ENCODE measurements at regions not wholly inside any gene's neighbourhood (a gene's known extent, or its start where the extent isn't known, plus 50 kb on each side); places are given as distances from the start of the nearest gene placed in this dataset.
A peak's percentile ranks its signal among the peaks of the same experiment; 100 is the strongest.
"Not testable (repeated sequence)": the region's sequence is repeated elsewhere in the genome, so short reads cannot be mapped to it uniquely, and the experiment has no call there.

DNA sequence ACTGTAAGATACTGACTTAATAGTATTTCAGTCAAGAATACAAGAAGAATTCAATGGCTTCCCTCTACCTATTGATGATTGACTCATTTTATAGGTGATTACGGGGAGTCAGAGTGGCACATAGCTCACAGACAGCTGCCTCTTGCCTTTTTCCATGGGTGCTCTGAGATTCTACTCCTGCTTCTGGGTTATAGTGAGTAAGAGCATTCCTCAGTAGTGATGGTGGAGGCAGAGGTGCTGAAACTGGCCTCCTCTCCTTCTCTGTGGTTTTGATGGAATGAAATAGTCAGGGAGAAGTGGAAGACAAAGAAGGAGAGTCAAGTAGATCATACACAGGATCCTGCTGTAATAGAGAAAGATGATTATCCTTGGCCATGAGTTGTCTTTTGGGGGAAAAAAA is 438.2 kb upstream of the FAR2 start:
- no peak overlapping the region for H3K4me3 Mint-ChIP-seq
- DNase-seq (ENCODE audit: low spot score in 2 of 2) (no peak), ATAC-seq (no peak)
- H3K9me3 Mint-ChIP-seq: peaks cover 2% of the 10 kb centered on the region
- no peak overlapping the region for H3K27ac Mint-ChIP-seq
- no peaks in the 10 kb centered on the region for H3K36me3 Mint-ChIP-seq
- H3K4me1 Mint-ChIP-seq: no peaks in the 10 kb centered on the region

DNA sequence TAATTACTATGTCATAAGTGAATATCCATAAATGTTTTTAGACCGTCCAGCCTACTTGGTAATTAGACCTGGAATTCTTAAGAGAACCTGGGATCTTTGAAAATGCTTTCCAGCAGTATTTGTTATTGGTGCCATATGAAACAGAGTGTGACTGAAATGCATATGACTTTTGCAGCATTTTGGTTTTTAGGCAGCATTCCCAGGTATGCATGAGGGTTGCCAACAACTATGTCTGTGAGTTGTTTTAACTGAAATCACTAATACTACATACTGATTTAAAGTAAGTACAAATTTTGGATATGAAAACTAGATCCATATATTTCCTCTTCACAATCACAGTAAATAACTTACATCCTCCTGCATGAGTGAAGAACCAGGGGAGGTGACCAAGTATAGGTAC is 437.7 kb upstream of the FAR2 start:
- H3K9me3 Mint-ChIP-seq: peaks cover 2% of the 10 kb centered on the region
- no peak for ATAC-seq
- no peak overlapping the region for H3K4me3 Mint-ChIP-seq
- DNase-seq (ENCODE audit: low spot score in 2 of 2): no peak
- H3K4me1 Mint-ChIP-seq: no peaks in the 10 kb centered on the region
- no peaks in the 10 kb centered on the region for H3K36me3 Mint-ChIP-seq
- H3K27ac Mint-ChIP-seq: no peak overlapping the region

- Mint-ChIP-seq H3K27ac (no peak overlapping the region), H3K9me3 (no peaks in the 10 kb centered on the region), H3K36me3 (no peaks in the 10 kb centered on the region), H3K4me3 (no peak overlapping the region), H3K4me1 (no peaks in the 10 kb centered on the region)
- ATAC-seq (no peak), DNase-seq (ENCODE audit: low spot score in 2 of 2) (no peak)
Measured at GRCh38 chr12:28742791-28743190, 406.3 kb upstream of the FAR2 start.

- H3K27ac Mint-ChIP-seq: no peak overlapping the region
- no peak overlapping the region for H3K4me3 Mint-ChIP-seq
- DNase-seq (ENCODE audit: low spot score in 2 of 2) (no peak), ATAC-seq (no peak)
- no peaks in the 10 kb centered on the region for H3K4me1 Mint-ChIP-seq
- H3K9me3 Mint-ChIP-seq: no peaks in the 10 kb centered on the region
- no peaks in the 10 kb centered on the region for H3K36me3 Mint-ChIP-seq
Measured at GRCh38 chr12:28746734-28747325, 402.2 kb upstream of the FAR2 start.

- Mint-ChIP-seq H3K4me3 (no peak overlapping the region), H3K36me3 (no peaks in the 10 kb centered on the region), H3K9me3 (no peaks in the 10 kb centered on the region), H3K27ac (no peak overlapping the region), H3K4me1 (no peaks in the 10 kb centered on the region)
- DNase-seq (ENCODE audit: low spot score in 2 of 2): no peak
- ATAC-seq: no peak
Measured at GRCh38 chr12:28750946-28751685, 398.0 kb upstream of the FAR2 start.

DNA sequence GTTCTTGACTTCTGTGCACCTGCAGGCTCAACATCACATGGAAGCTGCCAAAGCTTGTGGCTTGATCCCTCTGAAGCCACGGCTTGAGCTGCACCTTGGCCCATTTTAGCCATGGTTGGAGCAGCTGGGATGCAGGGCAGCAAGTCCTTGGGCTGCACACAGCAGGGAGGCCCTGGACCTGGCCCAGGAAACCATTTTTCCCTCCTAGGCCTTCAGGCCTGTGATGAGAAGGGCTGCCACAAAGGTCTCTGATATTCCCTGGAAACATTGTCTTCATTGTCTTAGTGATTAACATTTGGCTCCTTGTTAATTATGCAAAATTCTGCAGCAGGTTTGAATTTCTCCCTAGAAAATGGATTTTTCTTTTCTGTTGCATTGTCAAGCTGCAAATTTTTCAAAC is 394.1 kb upstream of the FAR2 start:
- no peak for ATAC-seq
- Mint-ChIP-seq H3K4me3 (no peak overlapping the region), H3K27ac (no peak overlapping the region), H3K4me1 (no peaks in the 10 kb centered on the region), H3K9me3 (no peaks in the 10 kb centered on the region), H3K36me3 (no peaks in the 10 kb centered on the region)
- no peak for DNase-seq (ENCODE audit: low spot score in 2 of 2)

- DNase-seq (ENCODE audit: low spot score in 2 of 2) (no peak), ATAC-seq (peak; percentile 57)
- H3K4me1 Mint-ChIP-seq: no peaks in the 10 kb centered on the region
- H3K27ac Mint-ChIP-seq: no peak overlapping the region
- no peaks in the 10 kb centered on the region for H3K9me3 Mint-ChIP-seq
- H3K36me3 Mint-ChIP-seq: no peaks in the 10 kb centered on the region
- no peak overlapping the region for H3K4me3 Mint-ChIP-seq
Measured at GRCh38 chr12:28759333-28759732, 389.7 kb upstream of the FAR2 start.

- not testable (repeated sequence) for H3K36me3 Mint-ChIP-seq, H3K4me3 Mint-ChIP-seq
Measured at GRCh38 chr12:28760040-28760903, 388.8 kb upstream of the FAR2 start.

GRCh38 chr12:28761897-28762296 is 387.2 kb upstream of the FAR2 start:
- ATAC-seq; H3K9me3 Mint-ChIP-seq; H3K4me1 Mint-ChIP-seq; DNase-seq (ENCODE audit: low spot score in 2 of 2); H3K4me3 Mint-ChIP-seq; H3K27ac Mint-ChIP-seq; H3K36me3 Mint-ChIP-seq: not testable (repeated sequence)

More at GRCh38 chr12:28760040-28760903, 388.8 kb upstream of the FAR2 start:
- not testable (repeated sequence) for DNase-seq (ENCODE audit: low spot score in 2 of 2); ATAC-seq; H3K27ac Mint-ChIP-seq; H3K4me1 Mint-ChIP-seq; H3K9me3 Mint-ChIP-seq

DNA sequence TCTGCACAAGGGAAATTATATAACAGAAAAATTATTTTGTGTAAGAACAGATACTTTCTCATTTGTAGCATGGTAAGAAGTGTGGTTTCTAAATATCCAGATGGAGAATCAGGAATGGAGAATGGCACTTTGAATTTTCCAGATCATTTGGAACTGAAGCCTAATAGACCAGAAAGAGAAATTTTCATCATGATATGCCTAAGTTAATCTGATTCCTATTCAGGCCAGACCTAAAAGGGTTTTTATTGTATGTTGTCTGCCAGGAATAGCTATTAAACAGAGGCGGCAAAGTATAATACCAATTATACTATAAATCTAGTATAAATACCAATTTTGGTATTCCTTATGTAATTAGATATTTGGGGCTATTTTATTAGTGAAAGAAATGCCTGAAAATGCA is 382.7 kb upstream of the FAR2 start:
- DNase-seq (ENCODE audit: low spot score in 2 of 2): no peak
- Mint-ChIP-seq H3K9me3 (no peaks in the 10 kb centered on the region), H3K4me3 (no peak overlapping the region), H3K27ac (no peak overlapping the region), H3K36me3 (no peaks in the 10 kb centered on the region), H3K4me1 (no peaks in the 10 kb centered on the region)
- no peak for ATAC-seq

- Mint-ChIP-seq H3K4me3 (no peak overlapping the region), H3K4me1 (no peaks in the 10 kb centered on the region), H3K27ac (no peak overlapping the region), H3K9me3 (peaks cover 2% of the 10 kb centered on the region), H3K36me3 (no peaks in the 10 kb centered on the region)
- ATAC-seq: no peak
- no peak for DNase-seq (ENCODE audit: low spot score in 2 of 2)
Measured at GRCh38 chr12:28767836-28768348, 381.2 kb upstream of the FAR2 start.

DNA sequence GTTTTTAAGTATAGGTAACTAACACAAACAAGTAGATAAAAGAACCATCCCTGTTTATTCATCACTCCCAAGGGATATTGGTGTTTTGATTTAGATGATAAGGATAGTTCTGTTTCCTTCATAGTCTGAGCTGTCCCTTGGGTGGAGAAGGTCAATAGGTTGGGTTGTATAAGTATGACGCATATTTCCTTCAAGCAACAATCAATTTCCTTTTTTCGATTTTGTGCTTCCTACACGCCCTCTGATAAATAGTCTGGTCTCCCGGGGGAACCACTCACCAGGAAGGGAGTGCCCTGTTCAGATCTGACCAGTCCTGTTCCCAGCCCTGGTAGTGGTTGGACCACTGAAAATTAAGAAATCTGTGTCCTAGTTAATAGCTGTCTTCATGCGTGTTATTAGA is 378.8 kb upstream of the FAR2 start:
- no peak overlapping the region for H3K4me3 Mint-ChIP-seq

GRCh38 chr12:28771968-28772367 is 377.1 kb upstream of the FAR2 start:
- DNase-seq (ENCODE audit: low spot score in 2 of 2) (no peak), ATAC-seq (no peak)
- H3K9me3 Mint-ChIP-seq: peaks cover 2% of the 10 kb centered on the region
- H3K36me3 Mint-ChIP-seq: no peaks in the 10 kb centered on the region
- H3K4me1 Mint-ChIP-seq: no peaks in the 10 kb centered on the region
- H3K27ac Mint-ChIP-seq: no peak overlapping the region
- no peak overlapping the region for H3K4me3 Mint-ChIP-seq

More for the DNA sequence above, 378.8 kb upstream of the FAR2 start:
- no peaks in the 10 kb centered on the region for H3K4me1 Mint-ChIP-seq
- ATAC-seq (no peak), DNase-seq (ENCODE audit: low spot score in 2 of 2) (no peak)
- H3K36me3 Mint-ChIP-seq: no peaks in the 10 kb centered on the region
- H3K9me3 Mint-ChIP-seq: peaks cover 2% of the 10 kb centered on the region
- no peak overlapping the region for H3K27ac Mint-ChIP-seq

- H3K4me1 Mint-ChIP-seq: no peaks in the 10 kb centered on the region
- DNase-seq (ENCODE audit: low spot score in 2 of 2) (no peak), ATAC-seq (no peak)
- H3K36me3 Mint-ChIP-seq: no peaks in the 10 kb centered on the region
- H3K27ac Mint-ChIP-seq: no peak overlapping the region
- H3K9me3 Mint-ChIP-seq: peaks cover 2% of the 10 kb centered on the region
- no peak overlapping the region for H3K4me3 Mint-ChIP-seq
Measured at GRCh38 chr12:28775556-28775955, 373.5 kb upstream of the FAR2 start.

- no peaks in the 10 kb centered on the region for H3K4me1 Mint-ChIP-seq
- H3K27ac Mint-ChIP-seq: no peak overlapping the region
- H3K9me3 Mint-ChIP-seq: peaks cover 2% of the 10 kb centered on the region
- no peak for ATAC-seq
- no peak overlapping the region for H3K4me3 Mint-ChIP-seq
- no peaks in the 10 kb centered on the region for H3K36me3 Mint-ChIP-seq
- DNase-seq (ENCODE audit: low spot score in 2 of 2): no peak
Measured at GRCh38 chr12:28776220-28776619, 372.9 kb upstream of the FAR2 start.

Measured in stimulated activated effector memory CD8-positive, alpha-beta T cell treated with anti-CD3 and anti-CD28 coated beads, Interleukin-12 subunit alpha, Interleukin-12 subunit beta, amount 100 ng/mL, for 72 hours (primary cell).